ENCODE measurements at regions not wholly inside any gene's neighbourhood (a gene's known extent, or its start where the extent isn't known, plus 50 kb on each side); places are given as distances from the start of the nearest gene placed in this dataset.
"Not testable (repeated sequence)": the region's sequence is repeated elsewhere in the genome, so short reads cannot be mapped to it uniquely, and the experiment has no call there.

DNA sequence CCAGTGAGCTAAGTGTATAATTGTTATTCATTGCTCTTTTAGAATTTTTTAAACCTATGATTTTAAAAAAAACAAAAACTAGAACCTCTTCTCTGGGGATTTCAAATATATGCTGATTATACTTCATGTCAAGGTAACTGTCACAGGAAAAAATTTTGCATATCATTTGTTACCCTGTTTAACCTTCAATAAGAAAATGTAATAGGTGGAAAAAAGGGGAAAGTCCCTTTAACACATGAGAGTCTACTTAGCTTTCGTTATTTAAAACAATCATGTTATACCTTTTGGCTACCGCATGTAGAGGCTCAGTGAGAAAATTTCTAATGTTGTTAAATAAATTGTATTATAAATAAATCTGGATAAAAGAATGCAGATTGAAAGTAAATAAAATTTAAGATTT lies 190.1 kb upstream of the AKR1E2 start:
- DNase-seq (ENCODE audit: low read depth), result no peak

DNA sequence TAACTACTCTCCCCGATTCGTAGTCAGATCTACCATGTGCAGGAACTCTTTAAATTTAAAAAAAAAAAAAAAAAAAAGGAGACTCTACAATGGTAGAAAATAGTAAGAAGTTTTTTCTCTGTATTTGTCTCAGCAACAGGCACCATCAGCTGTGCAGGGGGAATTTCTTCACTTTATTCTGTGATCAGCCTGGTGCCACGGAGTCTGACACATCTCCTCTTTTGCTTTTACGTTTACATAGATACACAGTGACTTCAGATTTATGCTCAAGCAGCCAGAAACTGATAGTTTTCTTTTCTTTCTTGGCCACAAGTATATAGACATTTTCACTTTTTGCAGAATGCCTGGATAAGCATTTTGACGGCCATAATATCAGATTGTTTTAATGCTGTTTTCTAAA lies 190.6 kb upstream of the AKR1E2 start:
- no peak for DNase-seq (ENCODE audit: low read depth)

DNA sequence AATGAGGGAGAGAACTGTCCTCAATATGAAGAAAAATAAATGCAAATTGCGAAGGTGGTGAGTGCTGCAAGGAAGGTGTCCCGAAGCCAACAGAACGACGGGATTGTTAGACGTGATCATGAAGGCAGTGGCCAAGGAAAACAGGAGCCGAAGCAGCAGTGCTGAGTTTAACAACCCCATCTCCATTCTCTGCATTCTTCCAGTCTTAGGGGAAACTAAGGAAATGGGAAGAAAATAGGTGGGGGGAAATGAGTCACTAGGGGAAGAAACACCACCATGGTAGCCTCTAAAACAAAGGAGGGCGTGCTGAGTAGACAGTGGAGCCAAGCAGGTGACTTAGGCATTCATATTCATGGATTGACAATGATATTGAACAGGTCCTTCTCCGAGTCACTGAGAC lies 192.2 kb upstream of the AKR1E2 start:
- no peak for DNase-seq (ENCODE audit: low read depth)

DNA sequence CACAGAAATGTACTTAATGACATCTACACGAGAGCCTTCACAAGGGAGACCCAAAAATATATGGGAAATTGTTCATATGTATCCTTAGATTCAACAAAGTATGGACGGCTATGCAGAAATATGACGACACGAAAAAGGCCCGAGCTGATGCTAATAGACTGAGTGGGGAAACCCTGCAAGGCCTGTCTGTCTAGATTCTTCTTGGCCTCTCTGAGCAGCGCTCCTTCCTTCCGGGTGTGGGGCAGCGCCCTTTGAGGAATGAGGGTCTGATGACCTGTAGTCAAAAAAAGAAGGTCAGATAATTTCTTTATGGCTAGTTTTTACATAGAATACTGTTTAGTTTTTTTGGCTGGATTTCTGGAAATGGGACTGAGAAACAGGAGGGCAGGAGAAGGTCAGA lies 192.8 kb upstream of the AKR1E2 start:
- DNase-seq (ENCODE audit: low read depth), result no peak

DNA sequence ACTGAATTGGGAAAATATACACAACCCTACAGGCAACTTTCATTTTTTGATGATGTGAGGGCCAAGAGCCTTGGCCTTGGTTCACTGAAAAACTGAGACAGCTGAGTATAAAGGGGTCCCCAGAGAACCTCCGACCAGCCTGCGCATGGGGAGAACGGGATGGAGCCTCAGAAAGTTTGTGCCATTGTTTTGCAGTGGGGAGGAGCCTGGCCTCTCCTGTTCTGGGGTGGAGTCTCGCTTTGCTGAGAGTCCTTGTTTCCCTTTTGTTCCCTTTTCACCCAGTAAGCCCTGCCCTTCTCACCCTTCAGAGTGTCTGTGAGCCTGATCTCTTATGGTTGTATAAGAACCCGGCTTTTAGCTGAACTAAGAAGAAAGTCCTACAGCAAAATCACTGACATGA lies 193.2 kb upstream of the AKR1E2 start:
- no peak for DNase-seq (ENCODE audit: low read depth)

DNA sequence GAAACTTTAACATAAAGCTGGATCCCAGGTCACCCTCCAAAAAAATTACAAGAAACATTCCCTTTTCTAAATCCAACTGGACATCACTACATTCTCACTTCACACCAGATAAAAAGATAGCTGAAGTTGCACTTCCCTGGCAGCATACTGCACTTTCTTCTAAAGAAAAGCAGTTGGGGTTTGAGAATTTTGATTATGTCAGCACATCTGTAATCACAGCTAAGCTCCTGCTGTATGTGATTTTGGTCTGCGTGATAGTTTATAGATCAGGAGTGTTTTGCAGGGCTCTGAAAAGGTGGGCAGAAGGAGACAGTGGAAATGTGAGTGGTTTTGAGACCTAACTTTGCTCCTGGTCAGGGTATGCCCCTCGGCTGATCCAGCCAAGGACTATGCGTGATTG lies 199.1 kb upstream of the AKR1E2 start:
- no peak for DNase-seq (ENCODE audit: low read depth)

DNA sequence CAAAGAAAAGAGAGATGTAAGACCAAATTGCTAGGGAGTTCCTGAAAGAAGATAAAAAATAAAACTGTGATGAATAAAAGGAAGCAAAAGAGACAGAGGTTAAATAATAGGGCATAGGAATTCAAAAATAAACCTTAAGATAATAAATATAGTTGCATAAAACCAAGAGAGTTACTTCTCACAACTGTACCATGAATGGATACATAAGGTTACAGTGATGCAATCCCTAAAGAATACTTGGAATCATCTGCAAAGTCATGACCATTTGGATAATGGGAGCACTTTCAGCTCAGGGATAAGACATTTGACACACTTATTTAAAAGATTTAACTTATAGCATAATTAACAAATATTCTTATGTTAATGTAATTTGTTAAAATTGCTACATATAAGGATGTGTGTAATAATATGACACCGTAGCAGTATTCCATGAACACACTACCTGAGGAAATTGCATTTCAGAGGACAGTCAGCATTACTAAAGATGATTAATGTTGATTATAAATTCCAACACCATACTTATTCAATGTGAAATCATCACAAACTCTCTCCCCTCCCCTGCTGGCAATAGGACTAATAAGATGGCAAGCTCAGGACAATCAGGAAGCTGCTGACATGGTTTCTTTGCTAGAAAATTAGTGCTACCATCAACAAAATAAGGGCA lies 202.1 kb upstream of the AKR1E2 start:
- no peak for DNase-seq (ENCODE audit: low read depth)

DNA sequence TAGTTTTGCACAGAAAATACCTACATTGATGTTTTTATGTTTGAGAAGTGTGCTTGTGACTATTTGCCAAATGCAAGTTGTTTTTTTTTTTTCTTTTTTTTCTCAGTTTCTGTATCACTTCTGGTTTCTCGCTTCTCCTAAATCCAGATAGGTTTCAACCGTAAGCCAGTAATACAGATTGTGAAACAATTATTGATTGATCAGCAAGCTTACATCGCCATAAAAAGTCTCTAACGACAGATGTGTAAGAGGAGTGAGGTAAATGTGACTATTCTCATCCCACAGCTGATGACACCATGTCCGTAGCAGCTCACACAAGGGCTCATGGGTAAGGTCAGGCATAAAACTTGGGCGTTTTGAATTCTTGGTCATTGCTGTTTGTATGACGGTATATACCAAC lies 202.8 kb upstream of the AKR1E2 start:
- DNase-seq (ENCODE audit: low read depth), result no peak

DNA sequence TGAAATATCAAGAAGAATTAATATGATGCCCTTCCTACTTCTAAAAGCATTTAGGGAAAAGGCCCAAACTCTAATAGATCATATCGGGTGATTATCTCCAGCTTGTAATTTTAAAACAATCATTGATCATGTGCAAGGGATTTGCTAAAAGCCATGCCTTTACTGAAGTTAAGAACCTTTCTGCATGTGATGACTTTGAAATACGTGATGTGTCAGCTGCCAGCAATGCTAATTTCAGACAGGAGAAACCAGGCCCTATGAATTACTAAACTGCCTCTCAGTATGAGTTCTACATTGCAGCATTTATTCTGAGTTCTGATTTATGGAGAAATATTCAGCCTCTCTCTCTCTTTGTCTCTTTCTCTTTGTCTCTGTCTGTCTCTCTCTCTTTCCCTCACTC lies 203.6 kb upstream of the AKR1E2 start:
- DNase-seq (ENCODE audit: low read depth), result no peak

DNA sequence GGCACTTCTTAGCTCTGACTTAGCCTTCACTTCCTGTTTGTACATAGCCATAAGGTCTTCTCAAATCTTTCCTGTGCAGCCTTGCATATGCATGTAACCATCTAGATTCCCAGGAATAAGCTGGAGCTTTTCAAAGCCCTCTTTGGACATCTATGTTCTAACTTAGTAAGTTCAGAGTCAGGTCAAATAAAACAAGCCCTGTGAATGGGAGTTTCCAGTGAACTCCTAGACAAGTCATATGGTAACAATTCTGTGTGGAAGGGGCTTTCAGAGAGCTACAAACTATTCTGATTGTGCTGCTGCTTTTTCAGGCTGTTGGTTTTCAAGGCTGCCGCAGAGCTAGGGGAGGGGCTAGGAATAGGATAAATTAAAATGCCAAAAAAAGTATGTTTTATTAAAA lies 208.4 kb upstream of the AKR1E2 start:
- no peak for DNase-seq (ENCODE audit: low read depth)

DNA sequence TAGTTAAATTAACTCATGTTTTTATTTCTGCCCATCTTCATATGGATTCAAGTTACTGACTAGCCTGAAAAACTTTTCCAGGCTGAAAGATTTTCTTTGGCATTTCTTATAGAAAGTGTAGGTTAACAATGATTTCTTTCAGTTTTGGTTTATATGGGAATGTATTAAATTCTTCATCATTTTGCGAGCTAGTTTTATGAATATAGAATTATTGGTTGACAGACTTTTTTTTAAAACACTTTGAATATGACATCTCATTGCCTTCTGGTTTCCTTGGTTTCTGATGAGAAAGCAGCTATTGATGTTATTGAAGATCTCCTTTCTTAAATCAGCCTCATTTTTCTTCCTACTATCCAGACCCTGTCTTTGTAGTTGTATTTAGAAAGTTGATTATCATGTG lies 211.0 kb upstream of the AKR1E2 start:
- no peak for DNase-seq (ENCODE audit: low read depth)

DNA sequence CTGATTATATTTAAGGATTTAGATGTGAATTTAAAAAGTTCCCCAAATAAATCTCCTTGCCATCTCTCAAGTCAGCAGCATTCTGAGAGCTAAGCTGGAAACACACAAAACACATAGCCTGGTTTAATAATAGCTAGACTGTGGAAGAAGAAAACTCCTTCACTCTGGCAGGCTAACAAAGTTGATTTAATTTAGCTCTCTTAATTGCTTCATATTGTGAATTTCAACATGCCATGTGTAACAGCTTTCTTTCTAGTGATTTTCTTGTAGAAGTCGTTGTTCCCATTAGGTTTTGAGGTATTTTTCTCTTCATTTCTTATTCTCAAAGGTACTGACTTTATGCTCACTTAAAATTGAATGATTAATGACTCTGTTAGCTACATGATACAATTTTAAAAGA lies 216.8 kb upstream of the AKR1E2 start:
- DNase-seq (ENCODE audit: low read depth), result no peak

DNA sequence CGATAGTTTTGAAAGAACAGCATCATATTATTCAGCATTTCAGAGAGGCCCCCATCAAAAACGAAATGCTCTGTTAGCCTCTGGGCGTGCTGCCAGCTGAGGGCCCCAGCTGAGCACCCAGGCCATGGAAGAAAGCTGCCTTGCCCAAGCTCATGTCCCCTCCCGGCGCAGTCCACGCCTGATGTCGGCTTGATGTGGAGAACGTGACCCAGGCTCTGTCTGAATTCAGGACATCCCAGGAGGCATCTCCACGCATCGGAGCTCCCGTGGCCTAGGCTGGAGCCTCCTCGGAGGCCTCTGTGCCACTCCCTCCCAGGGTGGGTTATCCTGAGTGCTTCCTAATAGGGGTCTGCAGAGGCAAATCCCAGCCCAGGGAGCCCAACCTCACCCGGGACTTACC lies 218.3 kb upstream of the AKR1E2 start:
- no peak for DNase-seq (ENCODE audit: low read depth)

DNA sequence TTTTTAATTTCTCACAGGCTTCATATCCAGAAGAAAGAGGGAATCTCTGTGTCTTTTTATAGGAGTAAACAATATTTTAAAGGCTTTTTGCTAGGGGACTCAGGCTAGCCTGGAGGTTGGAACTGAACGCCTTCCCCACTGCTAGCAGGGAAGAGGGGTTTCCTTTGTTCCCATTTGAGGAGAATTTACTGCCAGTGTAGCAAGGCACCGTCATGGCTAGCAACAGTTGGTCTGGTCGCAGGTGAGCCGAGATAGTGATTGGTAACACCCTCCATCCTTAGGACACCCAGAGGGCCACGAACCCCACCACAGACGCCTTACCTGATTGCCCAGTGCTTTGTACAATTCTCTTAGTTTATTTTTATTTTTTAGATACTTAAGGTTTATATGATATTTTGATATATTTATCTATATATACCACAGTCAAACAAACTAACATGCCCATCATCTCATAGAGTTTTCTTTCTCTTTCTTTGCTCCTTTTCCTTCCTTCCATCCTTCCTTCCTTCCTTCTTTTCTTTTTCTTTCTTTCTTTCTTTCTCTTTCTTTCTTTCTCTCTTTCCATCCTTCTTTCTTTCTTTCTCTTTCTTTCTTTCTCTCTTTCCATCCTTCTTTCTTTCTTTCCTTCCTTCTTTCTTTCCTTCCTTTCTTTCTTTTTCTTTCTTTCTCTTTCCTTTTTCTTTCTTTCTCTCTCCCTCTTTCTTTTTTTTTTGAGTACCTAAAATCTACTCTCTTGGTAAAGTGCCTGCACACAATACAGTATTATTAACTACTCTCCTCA lies 219.0 kb upstream of the AKR1E2 start:
- DNase-seq (ENCODE audit: low read depth), result no peak

DNA sequence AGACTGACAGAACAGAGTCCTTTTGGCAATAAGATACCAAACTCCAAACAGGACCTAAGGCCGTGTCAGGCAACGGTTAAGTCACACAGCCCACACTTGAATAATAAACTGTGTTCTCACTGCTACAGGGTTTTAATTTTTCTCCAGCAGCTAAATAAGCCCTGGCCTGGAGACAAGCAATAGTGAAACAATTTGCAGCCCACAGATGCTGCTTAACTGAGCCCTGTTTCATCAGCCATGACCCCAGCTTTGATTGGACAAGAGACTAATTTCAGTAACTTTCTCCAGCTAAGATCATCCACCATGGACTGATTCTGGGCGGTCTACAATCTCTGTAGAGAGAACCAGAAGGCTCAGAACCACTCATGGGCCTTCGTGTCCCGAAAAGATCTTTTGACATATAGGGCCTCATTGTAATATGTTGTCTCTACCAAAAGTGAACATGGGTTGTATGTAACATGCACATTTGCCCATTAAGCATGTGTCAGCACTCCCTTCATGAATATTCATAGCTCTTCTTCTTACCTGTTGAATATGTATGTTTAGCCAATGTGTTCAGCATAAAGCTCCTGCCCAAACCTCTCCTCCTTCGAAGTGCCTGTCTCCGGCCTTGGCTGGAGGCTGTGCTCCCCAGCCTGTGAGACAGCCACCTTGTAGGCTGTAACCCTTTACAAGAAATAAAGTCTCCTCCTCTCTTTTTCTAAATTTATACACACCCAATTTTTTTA lies 223.1 kb upstream of the AKR1E2 start:
- no peak for DNase-seq (ENCODE audit: low read depth)

DNA sequence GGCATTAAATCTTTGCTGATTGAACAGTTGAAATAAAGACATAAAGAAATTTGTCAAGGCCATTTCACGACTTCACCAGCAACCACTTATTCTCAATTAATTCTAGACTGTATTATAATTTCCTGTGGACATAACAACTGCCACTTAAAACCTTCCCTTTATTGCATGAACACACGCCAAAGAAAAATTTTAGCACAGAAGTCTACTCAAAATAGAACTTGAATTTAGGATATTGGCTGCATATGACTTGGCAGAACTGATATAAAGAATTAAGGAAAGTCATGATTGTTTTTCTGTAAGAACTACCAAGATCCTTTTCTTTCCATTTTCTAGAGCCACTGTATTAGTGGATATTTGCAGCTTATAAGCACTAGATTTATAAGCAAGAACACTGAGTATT lies 226.5 kb upstream of the AKR1E2 start:
- DNase-seq (ENCODE audit: low read depth), result no peak

DNA sequence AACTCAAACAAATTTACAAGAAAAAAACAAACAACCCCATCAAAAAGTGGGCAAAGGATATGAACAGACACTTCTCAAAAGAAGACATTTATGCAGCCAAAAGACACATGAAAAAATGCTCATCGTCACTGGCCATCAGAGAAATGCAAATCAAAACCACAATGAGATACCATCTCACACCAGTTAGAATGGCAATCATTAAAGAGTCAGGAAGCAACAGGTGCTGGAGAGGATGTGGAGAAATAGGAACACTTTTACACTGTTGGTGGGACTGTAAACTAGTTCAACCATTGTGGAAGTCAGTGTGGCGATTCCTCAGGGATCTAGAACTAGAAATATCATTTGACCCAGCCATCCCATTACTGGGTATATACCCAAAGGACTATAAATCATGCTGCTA lies 228.1 kb upstream of the AKR1E2 start:
- DNase-seq (ENCODE audit: low read depth), result not testable (repeated sequence)

DNA sequence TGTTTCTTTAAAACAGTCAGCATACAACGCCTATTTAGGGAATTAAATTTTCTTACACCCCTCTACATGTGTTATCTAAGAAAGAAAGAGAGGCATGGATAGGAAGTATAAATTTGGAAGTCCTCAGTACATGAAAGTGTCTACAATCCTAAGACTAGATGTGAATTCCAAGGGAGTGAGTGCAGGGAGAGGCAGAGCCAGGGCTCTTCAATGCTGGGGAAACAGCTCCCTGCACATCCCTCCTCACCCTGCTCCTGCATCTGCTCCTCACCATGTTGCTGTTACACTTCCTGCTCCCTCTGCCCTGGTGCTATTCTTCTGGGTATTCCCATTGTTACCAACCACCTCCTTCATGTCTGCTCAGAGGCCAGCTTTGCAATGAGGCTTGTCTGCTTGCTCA lies 229.1 kb upstream of the AKR1E2 start:
- DNase-seq (ENCODE audit: low read depth), result no peak

DNA sequence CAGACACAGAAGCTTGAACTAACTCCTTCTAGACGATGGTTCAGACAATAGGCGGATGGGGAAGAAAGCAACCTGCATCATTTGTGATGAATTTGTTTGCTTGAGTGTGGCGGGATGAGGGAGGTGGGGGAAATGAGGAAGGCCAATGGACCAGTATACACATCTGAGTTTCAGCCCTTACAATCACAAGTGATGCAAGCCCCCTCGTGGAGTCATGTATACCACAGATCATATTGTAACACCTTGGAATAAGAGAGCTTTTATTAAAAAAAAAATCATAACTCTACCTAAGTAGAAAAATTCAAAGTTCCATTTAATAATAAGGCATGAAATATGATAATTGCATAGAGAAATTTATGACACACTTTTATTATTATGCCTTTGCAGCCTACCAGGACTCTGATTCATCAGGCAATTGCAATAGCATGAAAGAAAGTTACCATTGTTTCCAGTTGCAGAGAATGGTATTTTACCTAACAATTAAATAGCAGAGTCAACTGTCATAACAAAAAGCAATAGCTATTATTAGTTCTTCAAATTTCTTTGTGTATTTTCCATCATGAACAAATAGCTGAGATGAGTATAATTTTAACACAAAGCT lies 230.2 kb upstream of the AKR1E2 start:
- DNase-seq (ENCODE audit: low read depth), result no peak

DNA sequence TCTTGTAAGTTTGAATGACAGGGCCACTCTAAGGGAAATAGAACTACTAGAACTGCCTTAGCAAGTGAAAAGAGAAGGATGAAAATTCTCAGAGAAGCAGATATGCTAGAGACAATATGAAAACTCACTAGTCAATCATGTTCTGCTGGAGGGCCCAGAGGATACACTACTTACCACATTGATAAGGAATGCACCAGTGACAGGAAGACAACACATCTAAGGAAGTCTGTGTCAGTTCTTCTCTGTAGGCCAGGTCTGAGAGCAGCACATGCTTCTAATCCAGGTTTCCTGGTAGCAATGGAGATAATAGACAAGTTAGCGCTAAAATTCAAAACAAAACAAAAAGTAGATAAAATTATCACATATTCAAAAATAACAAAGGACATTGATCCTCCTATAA lies 235.2 kb upstream of the AKR1E2 start:
- DNase-seq (ENCODE audit: low read depth), result no peak

DNA sequence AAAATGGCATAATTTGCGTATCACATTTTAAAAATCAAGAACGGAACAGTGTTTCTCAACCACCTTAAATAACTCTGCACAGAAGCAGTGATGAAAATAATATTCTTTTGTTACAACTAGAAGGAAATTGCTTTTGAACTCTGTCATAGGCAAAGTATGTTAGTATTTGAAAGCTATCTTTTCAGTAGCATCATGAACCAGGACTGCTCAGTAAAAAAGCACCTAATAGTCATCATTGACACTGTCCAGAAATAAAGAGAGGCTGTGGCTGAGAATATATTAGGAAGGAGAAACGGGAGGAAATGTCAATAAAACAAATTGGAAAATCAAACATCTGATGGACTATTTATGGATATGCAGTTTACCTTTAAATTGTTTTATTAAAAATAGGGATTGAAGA lies 237.2 kb upstream of the AKR1E2 start:
- DNase-seq (ENCODE audit: low read depth), result no peak

DNA sequence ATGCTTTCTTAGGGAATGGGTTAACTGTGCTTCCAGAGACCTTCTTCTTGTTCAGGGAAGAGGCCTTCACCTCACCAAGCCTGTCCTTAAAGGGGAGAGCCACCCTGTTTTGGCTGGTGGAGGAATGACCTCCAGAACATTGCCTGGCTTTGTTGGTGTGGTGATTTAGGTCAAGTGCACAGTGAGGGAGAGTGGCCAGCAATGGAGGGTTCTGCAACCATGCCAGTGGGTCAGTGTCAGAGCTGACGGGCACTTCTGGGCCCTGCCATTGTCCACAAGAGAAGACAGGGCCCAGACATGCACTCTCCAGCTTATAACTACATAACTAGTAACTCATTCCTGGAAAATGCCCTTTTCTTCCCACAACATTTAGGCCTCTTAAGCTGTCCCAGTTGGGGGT lies 238.5 kb upstream of the AKR1E2 start:
- no peak for DNase-seq (ENCODE audit: low read depth)

DNA sequence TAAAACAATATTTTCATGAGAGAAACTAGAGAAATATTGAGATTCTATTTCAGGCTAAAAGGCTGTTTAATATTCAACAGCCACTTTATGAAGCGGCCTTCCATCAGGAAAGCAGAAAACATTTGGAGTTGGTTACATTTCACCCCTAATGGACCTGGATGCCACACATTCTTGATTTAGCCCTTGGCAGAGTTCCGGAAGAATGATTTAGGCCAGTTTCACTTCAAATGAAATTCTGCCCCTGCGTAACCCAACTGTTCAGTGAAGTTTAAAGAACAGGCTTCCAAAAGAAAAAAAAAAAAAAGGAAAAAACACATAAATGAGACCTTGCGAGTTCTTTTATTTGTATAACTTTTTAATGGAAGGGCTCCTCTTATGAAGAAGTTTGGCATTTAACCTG lies 239.2 kb upstream of the AKR1E2 start:
- no peak for DNase-seq (ENCODE audit: low read depth)

Measured in activated T-cell treated with anti-CD3 and anti-CD28 coated beads for 48 hours (primary cell).